Upper lobe of right lung (tissue), 1 donor: ENCODE measurements at regions not wholly inside any gene's neighbourhood (a gene's known extent, or its start where the extent isn't known, plus 50 kb on each side); places are given as distances from the start of the nearest gene placed in this dataset.
"Not testable (repeated sequence)": the region's sequence is repeated elsewhere in the genome, so short reads cannot be mapped to it uniquely, and the experiment has no call there.

Experiments used
- ATAC-seq: fragments of 200-7000 bp; cut with Tn5 transposase; one replicate; pipeline ENCODE4 v1.9.1; 2020; ENCODE audit warnings: mild to moderate bottlenecking, moderate library complexity
- DNase-seq: peaks from one replicate; pipeline ENCODE4 v3.0.0-alpha.2; 2020
- H3K27ac ChIP-seq: fragments of 200-600 bp; one replicate; pipeline ENCODE4 v1.8.0; 2022
- H3K27me3 ChIP-seq: fragments of 200-600 bp; one replicate; pipeline ENCODE4 v1.8.0; 2022; ENCODE audit warnings: mild to moderate bottlenecking
- H3K36me3 ChIP-seq: fragments of 200-600 bp; one replicate; pipeline ENCODE4 v1.8.0; 2022
- H3K4me1 ChIP-seq: fragments of 200-600 bp; one replicate; pipeline ENCODE4 v1.8.0; 2022
- H3K4me3 ChIP-seq: fragments of 200-600 bp; one replicate; pipeline ENCODE4 v1.8.0; 2022; ENCODE audit warnings: mild to moderate bottlenecking
- H3K9me3 ChIP-seq: fragments of 200-600 bp; one replicate; pipeline ENCODE4 v1.8.0; 2022
- CTCF ChIP-seq: fragments of 200-600 bp; IDR thresholded peaks from one replicate; pipeline ENCODE4 v1.8.0; 2022; ENCODE audit warnings: antibody characterized with exemption
- intact Hi-C: fragments of 100-400 bp; cut with DNase I; formaldehyde crosslinking; loops from one replicate; pipeline ENCODE4 v1.11.0; 2022
- donor health status: DM: no; HTN: yes; CAD: no; lungs with severe emphysema.

- H3K36me3 ChIP-seq = no peaks in the 10 kb centered on the region
- TF ChIP-seq CTCF = no peak
- DNase-seq (no peak), ATAC-seq (no peak)
- no peaks in the 10 kb centered on the region for H3K4me1 ChIP-seq
- no peak overlapping the region for H3K27ac ChIP-seq
- intact Hi-C loops = no loop called here
- H3K4me3 ChIP-seq = no peak overlapping the region
- H3K9me3 ChIP-seq = no peaks in the 10 kb centered on the region
- no peaks in the 10 kb centered on the region for H3K27me3 ChIP-seq
Measured at GRCh38 chr12:67892259-67893021, 96.8 kb upstream of the IFNG-AS1 start.

GRCh38 chr12:67893022-67893580 is 96.1 kb upstream of the IFNG-AS1 start:
- Histone ChIP-seq H3K27me3 (no peaks in the 10 kb centered on the region), H3K27ac (no peak overlapping the region), H3K4me3 (no peak overlapping the region), H3K36me3 (no peaks in the 10 kb centered on the region), H3K9me3 (no peaks in the 10 kb centered on the region), H3K4me1 (no peaks in the 10 kb centered on the region)
- no peak for DNase-seq
- intact Hi-C loops = no loop called here
- TF ChIP-seq CTCF = no peak
- ATAC-seq = no peak

GRCh38 chr12:67900418-67900817 is 88.8 kb upstream of the IFNG-AS1 start:
- DNase-seq, H3K27ac ChIP-seq, H3K4me1 ChIP-seq, H3K4me3 ChIP-seq, ATAC-seq, intact Hi-C loops, H3K9me3 ChIP-seq, H3K36me3 ChIP-seq, H3K27me3 ChIP-seq: not testable (repeated sequence)

- Histone ChIP-seq H3K36me3 (no peaks in the 10 kb centered on the region), H3K27ac (no peak overlapping the region), H3K9me3 (no peaks in the 10 kb centered on the region), H3K4me1 (no peaks in the 10 kb centered on the region), H3K27me3 (no peaks in the 10 kb centered on the region), H3K4me3 (no peak overlapping the region)
- DNase-seq (no peak), ATAC-seq (no peak)
- intact Hi-C loops = no loop called here
- TF ChIP-seq CTCF = no peak
Measured at GRCh38 chr12:67909091-67909531, 80.1 kb upstream of the IFNG-AS1 start.

- Histone ChIP-seq H3K36me3 (no peaks in the 10 kb centered on the region), H3K27me3 (no peaks in the 10 kb centered on the region), H3K9me3 (no peaks in the 10 kb centered on the region), H3K27ac (no peak overlapping the region), H3K4me1 (no peaks in the 10 kb centered on the region), H3K4me3 (no peak overlapping the region)
- no peak for TF ChIP-seq CTCF
- ATAC-seq = no peak
- no peak for DNase-seq
- intact Hi-C loops = no loop called here
Measured at GRCh38 chr12:67909681-67910080, 79.6 kb upstream of the IFNG-AS1 start.

- Histone ChIP-seq H3K36me3 (no peaks in the 10 kb centered on the region), H3K27ac (no peak overlapping the region), H3K27me3 (no peaks in the 10 kb centered on the region), H3K4me1 (no peaks in the 10 kb centered on the region), H3K4me3 (no peak overlapping the region), H3K9me3 (no peaks in the 10 kb centered on the region)
- TF ChIP-seq CTCF = no peak
- intact Hi-C loops = no loop called here
- ATAC-seq (no peak), DNase-seq (no peak)
Measured at GRCh38 chr12:67910360-67911274, 78.6 kb upstream of the IFNG-AS1 start.
